GM20000 (cell line): ENCODE measurements at regions not wholly inside any gene's neighbourhood (a gene's known extent, or its start where the extent isn't known, plus 50 kb on each side); places are given as distances from the start of the nearest gene placed in this dataset.

Source experiments
- DNase-seq: peaks from one replicate; pipeline ENCODE4 v3.0.0; 2012; ENCODE audit warnings: low spot score
- CTCF ChIP-seq: IDR thresholded peaks from 2 replicates; pipeline ENCODE4 v1.5.1; 2012; ENCODE audit warnings: mild to moderate bottlenecking, control low read depth; ENCODE audit errors: extremely low read depth, missing control alignments

- TF ChIP-seq CTCF: no peak
- no peak for DNase-seq
Measured at GRCh38 chr1:65688215-65688566, 104.5 kb upstream of the PDE4B start.

GRCh38 chr1:65688848-65689247 lies 103.8 kb upstream of the PDE4B start:
- no peak for DNase-seq
- no peak for TF ChIP-seq CTCF

- DNase-seq: no peak
- no peak for TF ChIP-seq CTCF
Measured at GRCh38 chr1:65691152-65691900, 101.4 kb upstream of the PDE4B start.

- DNase-seq: no peak
- TF ChIP-seq CTCF: no peak
Measured at GRCh38 chr1:65691972-65692371, 100.7 kb upstream of the PDE4B start.

- DNase-seq: no peak
- TF ChIP-seq CTCF: no peak
Measured at GRCh38 chr1:65694126-65694525, 98.6 kb upstream of the PDE4B start.

GRCh38 chr1:65694933-65695332 lies 97.8 kb upstream of the PDE4B start:
- DNase-seq: no peak
- no peak for TF ChIP-seq CTCF

GRCh38 chr1:65698590-65698989 lies 94.1 kb upstream of the PDE4B start:
- no peak for DNase-seq
- TF ChIP-seq CTCF: no peak
